Ovary (tissue), 3 donors: ENCODE measurements at regions not wholly inside any gene's neighbourhood (a gene's known extent, or its start where the extent isn't known, plus 50 kb on each side); places are given as distances from the start of the nearest gene placed in this dataset.

Source experiments
- CTCF ChIP-seq, 3 donors: fragments of 450-650 bp in 2 of 3; fragments of 200-600 bp in 1 of 3; IDR thresholded peaks; one replicate each; pipeline versions ENCODE4 v1.5.1 to v1.8.0; 2016 to 2022; ENCODE audit warnings: antibody characterized with exemption in 3 of 3, mild to moderate bottlenecking in 1 of 3
- EP300 ChIP-seq: sonication (generic); formaldehyde crosslinking; IDR thresholded peaks from one replicate; pipeline ENCODE4 v1.6.1; 2017; ENCODE audit warnings: antibody characterized with exemption
- donor health status: DM: no; HTN: no; CAD: no.

GRCh38 chr9:89730715-89731114, 125.9 kb downstream of the GADD45G start:
- TF ChIP-seq EP300 (no peak), CTCF (IDR thresholded peaks at IDR 0.05) (no peak)
